GM03348 (cell line): ENCODE measurements at regions not wholly inside any gene's neighbourhood (a gene's known extent, or its start where the extent isn't known, plus 50 kb on each side); places are given as distances from the start of the nearest gene placed in this dataset.
"Not testable (repeated sequence)": the region's sequence is repeated elsewhere in the genome, so short reads cannot be mapped to it uniquely, and the experiment has no call there.

Experiments
- DNase-seq: peaks from one replicate; pipeline ENCODE4 v3.0.0; 2012; ENCODE audit warnings: low spot score

- no peak for DNase-seq
Measured at GRCh38 chr16:88306411-88306810, 76.3 kb upstream of the ZNF469 start.

- DNase-seq: peak; percentile 87
Measured at GRCh38 chr16:88306860-88307545, 75.8 kb upstream of the ZNF469 start.

- DNase-seq: no peak
Measured at GRCh38 chr16:88308441-88309173, 74.2 kb upstream of the ZNF469 start.

DNA sequence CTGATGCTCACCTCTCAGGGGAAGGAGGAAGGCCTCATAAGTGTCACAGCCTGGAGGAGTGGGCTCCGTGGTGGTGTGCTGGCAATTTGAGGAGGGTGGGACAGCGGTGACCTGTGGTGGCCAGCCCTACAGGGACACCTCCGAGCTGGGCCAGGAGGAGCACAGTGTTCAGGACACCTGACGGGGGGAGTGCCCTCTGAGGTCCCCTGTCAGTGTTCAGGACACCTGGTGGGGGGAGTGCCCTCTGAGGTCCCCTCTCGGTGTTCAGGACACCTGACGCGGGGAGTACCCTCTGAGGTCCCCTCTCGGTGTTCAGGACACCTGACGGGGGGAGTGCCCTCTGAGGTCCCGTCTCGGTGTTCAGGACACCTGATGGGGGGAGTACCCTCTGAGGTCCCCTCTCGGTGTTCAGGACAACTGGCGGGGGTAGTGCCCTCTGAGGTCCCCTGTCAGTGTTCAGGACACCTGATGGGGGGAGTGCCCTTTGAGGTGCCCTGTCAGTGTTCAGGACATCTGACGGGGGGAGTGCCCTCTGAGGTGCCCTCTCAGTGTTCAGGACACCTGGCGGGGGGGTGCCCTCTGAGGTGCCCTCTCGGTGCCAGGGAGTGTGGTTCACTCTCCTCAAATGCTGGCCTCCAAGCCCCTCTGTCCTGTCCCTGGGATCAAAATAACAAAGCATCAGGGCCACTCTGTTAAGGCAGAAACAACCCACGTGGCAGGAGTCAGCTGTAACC, 73.4 kb upstream of the ZNF469 start:
- no peak for DNase-seq

DNA sequence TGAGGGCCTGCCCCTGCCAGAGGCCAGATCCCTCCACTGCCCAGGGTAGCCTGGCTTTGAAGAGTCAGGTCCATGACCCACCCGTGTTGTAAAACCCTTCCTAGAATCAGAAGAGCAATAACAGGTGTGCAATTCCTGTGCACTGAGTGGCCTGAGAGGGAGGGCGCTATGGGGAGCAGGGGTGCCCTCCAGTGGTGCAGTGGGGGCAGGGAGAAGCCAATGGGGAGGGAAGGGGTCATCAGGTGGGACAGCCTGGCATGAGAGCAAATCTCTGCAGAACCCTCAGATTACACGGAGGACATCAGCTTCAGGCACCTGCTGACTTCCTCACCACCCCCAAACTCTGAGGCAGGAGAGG, 72.9 kb upstream of the ZNF469 start:
- DNase-seq: no peak

- DNase-seq: no peak
Measured at GRCh38 chr16:88310796-88311605, 71.8 kb upstream of the ZNF469 start.

- DNase-seq: not testable (repeated sequence)
Measured at GRCh38 chr16:88311860-88312259, 70.9 kb upstream of the ZNF469 start.

- DNase-seq: no peak
Measured at GRCh38 chr16:88312732-88313131, 70.0 kb upstream of the ZNF469 start.

- DNase-seq: no peak
Measured at GRCh38 chr16:88314991-88315542, 67.7 kb upstream of the ZNF469 start.

GRCh38 chr16:88315543-88316105, 67.1 kb upstream of the ZNF469 start:
- peak; percentile 69 for DNase-seq

GRCh38 chr16:88316151-88316550, 66.6 kb upstream of the ZNF469 start:
- DNase-seq: no peak

GRCh38 chr16:88316941-88317612, 65.7 kb upstream of the ZNF469 start:
- DNase-seq: no peak

- peak; percentile 89 for DNase-seq
Measured at GRCh38 chr16:88317613-88317965, 65.2 kb upstream of the ZNF469 start.

- DNase-seq: no peak
Measured at GRCh38 chr16:88318051-88318450, 64.7 kb upstream of the ZNF469 start.

- DNase-seq: no peak
Measured at GRCh38 chr16:88318521-88318920, 64.2 kb upstream of the ZNF469 start.

DNA sequence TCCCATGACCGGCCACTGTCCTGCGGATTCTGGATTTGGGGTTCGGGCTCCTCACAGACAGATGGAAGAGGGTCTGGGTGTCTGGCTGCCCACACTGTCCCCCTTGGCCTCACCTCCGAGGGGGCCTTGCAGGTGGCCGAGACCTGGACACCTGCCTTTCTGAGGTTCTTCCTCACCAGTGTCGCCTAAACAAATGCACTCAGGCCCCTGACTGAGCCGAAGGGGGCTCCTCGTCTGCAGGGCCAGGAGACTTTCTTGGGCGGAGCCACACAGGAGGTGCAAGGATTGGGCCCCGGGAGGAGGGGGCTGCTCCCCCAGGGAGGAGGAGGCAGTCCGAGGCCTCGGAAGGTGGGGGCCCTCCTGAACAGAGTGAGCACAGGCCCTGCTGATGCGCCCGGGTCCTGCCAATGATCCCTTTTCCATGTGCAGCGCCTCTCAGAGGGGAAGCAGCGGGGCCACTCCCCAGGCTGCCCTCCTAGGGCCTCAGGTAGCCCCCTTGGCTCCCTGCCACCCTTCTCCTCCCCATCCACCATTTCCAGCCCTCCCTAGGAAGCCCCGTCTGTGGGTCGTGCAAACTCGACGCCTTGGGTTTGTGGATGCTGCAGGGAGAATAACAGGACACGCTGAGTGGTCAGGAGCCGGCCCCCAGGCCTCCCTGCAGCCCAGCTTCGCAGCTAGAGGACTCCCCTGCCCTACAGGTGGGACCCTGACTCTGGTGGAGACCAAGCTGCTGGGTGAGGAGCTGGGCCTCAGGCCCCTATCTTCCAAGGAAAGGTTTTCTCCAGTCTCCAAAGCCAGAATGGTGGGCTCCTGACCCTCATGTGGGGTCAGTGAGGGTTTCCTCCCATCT, 63.4 kb upstream of the ZNF469 start:
- no peak for DNase-seq

- no peak for DNase-seq
Measured at GRCh38 chr16:88320947-88321634, 61.7 kb upstream of the ZNF469 start.

DNA sequence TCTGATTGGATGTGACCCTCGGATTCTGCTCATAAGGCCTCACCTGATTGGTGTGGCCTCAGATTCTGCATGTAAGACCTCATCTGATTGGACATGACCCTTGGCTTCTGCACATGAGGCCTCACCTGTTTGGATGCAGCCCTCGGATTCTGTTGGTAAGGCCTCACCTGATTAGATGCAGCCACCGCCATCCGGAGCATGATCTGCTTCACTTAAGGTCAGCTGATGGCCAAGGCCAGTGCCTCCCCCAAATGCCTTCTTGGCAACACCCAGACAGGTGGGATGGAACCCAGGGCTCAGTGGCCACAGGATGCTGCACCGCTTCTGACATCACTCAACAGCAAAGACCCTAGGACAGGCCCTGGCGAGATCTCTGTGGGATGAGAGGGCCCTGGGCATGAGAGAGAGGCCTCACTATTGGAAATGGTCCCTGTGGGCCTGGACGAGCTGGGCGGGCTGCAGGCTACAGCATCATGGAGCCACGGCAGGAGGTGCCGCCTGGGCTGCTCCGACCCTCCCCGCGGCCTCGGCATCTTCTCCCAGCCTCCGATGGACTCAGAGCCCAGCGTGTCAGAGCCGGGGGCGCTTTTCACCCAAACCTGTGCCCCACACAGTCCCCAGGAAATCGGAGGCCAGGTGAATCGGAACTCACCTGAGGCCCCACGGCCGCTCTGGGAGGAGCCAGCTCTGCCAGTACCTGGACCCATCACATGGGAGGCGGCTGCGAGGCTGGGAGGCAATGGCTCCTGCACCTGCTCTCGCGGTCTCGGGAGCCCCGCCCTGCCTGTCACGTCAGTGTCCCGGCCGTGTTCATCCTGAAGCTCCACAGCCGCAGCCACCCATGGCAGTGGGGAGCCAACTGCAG, 60.9 kb upstream of the ZNF469 start:
- no peak for DNase-seq
